ENCODE measurements at regions not wholly inside any gene's neighbourhood (a gene's known extent, or its start where the extent isn't known, plus 50 kb on each side); places are given as distances from the start of the nearest gene placed in this dataset.

- TF ChIP-seq ZNF462 (CRISPR knock-in tag; IDR thresholded peaks at IDR 0.05) (no peak), EZH2phosphoT487 (IDR thresholded peaks at IDR 0.05; ENCODE audit: unreplicated experiment) (no peak), JUNB (IDR thresholded peaks at IDR 0.05; ENCODE audit: unreplicated experiment) (no peak), ZNF331 (CRISPR knock-in tag; IDR thresholded peaks at IDR 0.05; ENCODE audit: low read depth) (no peak), POLR2AphosphoS5 (IDR thresholded peaks at IDR 0.05; ENCODE audit: low read depth) (no peak)
These were observed 300.0 kb downstream of the IGSF11 start (continued) for GRCh38 chr3:118734664-118735063.

- no peak for ATAC-seq
- no peak overlapping the region for H3K4me3 Mint-ChIP-seq
- no peaks in the 10 kb centered on the region for H3K36me3 ChIP-seq (ENCODE audit: insufficient read depth)
These were observed 298.5 kb downstream of the IGSF11 start for GRCh38 chr3:118736107-118736506.

More at GRCh38 chr3:118736107-118736506, 298.5 kb downstream of the IGSF11 start:
- H3F3A ChIP-seq (replicated peaks; ENCODE audit: low read depth): no peaks in the 10 kb centered on the region
- H3K4me1 ChIP-seq (ENCODE audit: insufficient read depth): peaks cover 9% of the 10 kb centered on the region; the same call in 1 of the 2 replicates
- no peak overlapping the region for H3K27ac Mint-ChIP-seq
- TF ChIP-seq ZNF331 (CRISPR knock-in tag; IDR thresholded peaks at IDR 0.05; ENCODE audit: low read depth) (no peak), ETS1 (IDR thresholded peaks at IDR 0.05) (no peak), EZH2phosphoT487 (IDR thresholded peaks at IDR 0.05; ENCODE audit: unreplicated experiment) (no peak), CTCF (conservative IDR thresholded peaks at IDR 0.05; ENCODE audit: low read depth in 2 of 2) (peak; percentile 21 to 47; a peak in 3 of 4 replicates), CREB1 (CRISPR knock-in tag; IDR thresholded peaks at IDR 0.05; ENCODE audit: low read depth) (no peak)
- H3K4me3 ChIP-seq: no peak overlapping the region
- H4K20me1 ChIP-seq (replicated peaks; ENCODE audit: insufficient read depth): no peaks in the 10 kb centered on the region
- no peak overlapping the region for H3K4me2 ChIP-seq
- H3K9me3 Mint-ChIP-seq: peaks cover 10% of the 10 kb centered on the region; the same call in 2 of the 3 replicates
- DNase-seq (ENCODE audit: low spot score): peak; percentile 7
- no peak overlapping the region for H2AFZ ChIP-seq
- peaks cover 8% of the 10 kb centered on the region; the same call in 2 of the 3 replicates for H3K4me1 Mint-ChIP-seq
- no peaks in the 10 kb centered on the region for H3K27me3 ChIP-seq (ENCODE audit: insufficient read depth)
- H3K27ac ChIP-seq (ENCODE audit: low read depth): no peak overlapping the region
- H3K9me2 ChIP-seq (ENCODE audit: insufficient read depth): peaks cover 3% of the 10 kb centered on the region; the same call in 1 of the 2 replicates
- no peaks in the 10 kb centered on the region for H3K79me2 ChIP-seq (replicated peaks; ENCODE audit: insufficient read depth)
- H3K27me3 Mint-ChIP-seq (ENCODE audit: insufficient read depth, low read depth, poor library complexity): peaks cover 1% of the 10 kb centered on the region
- H3K36me3 Mint-ChIP-seq (ENCODE audit: low read depth): peaks cover 3% of the 10 kb centered on the region; the same call in 1 of the 3 replicates

Data from GM23338 (cell line).